ENCODE measurements at regions not wholly inside any gene's neighbourhood (a gene's known extent, or its start where the extent isn't known, plus 50 kb on each side); places are given as distances from the start of the nearest gene placed in this dataset.

- TF ChIP-seq POLR2A (IDR thresholded peaks at IDR 0.05) (no peak), EP300 (IDR thresholded peaks at IDR 0.05) (no peak)
Observed at GRCh38 chr4:37066159-37066558, 178.4 kb upstream of the NWD2 start.
